B cell (primary cell): ENCODE measurements at regions not wholly inside any gene's neighbourhood (a gene's known extent, or its start where the extent isn't known, plus 50 kb on each side); places are given as distances from the start of the nearest gene placed in this dataset.

Experiments used
- ATAC-seq: fragments of 200-7000 bp; cut with Tn5 transposase; one replicate; pipeline ENCODE4 v1.10.0; 2021; ENCODE audit warnings: low read depth, mild to moderate bottlenecking, moderate number of reproducible peaks, moderate library complexity
- CTCF ChIA-PET: fragments of 350-600 bp; sonication (Branson Sonifier 250); formaldehyde crosslinking; loops from one replicate; lab custom pipeline; 2021; ENCODE audit warnings: antibody characterized with exemption, inconsistent platforms; lab: Charles Lee
- POLR2A ChIA-PET: fragments of 350-600 bp; sonication (Branson Sonifier 250); formaldehyde crosslinking; loops from one replicate; lab custom pipeline; 2021; ENCODE audit warnings: antibody characterized with exemption; lab: Charles Lee
- DNase-seq: peaks from one replicate; pipeline ENCODE4 v3.0.0; 2013
- H2AFZ ChIP-seq: 2 replicates; pipeline ENCODE4 v1.6.1; 2012; ENCODE audit warnings: mild to moderate bottlenecking, low read depth, low read length; ENCODE audit not compliant: insufficient read depth, poor library complexity, severe bottlenecking
- H3K27ac ChIP-seq, 2 donors: 1 replicate in 1 of 2; 2 replicates in 1 of 2; pipeline ENCODE4 v1.5.1; 2012 to 2013; ENCODE audit warnings: low read length in 2 of 2, mild to moderate bottlenecking in 2 of 2, moderate library complexity in 1 of 2
- H3K27me3 ChIP-seq, 4 experiments: fragments of 200-600 bp in 1 of 4; sonication (generic) in 1 of 4; replicated peaks in 1 of 4; 1 replicate in 2 of 4; 2 replicates in 2 of 4; pipeline versions ENCODE4 v1.6.1 to v1.7.0; 2013 to 2016; ENCODE audit warnings: low read length in 3 of 4, mild to moderate bottlenecking in 2 of 4, mixed read lengths in 1 of 4, moderate library complexity in 1 of 4; ENCODE audit not compliant: insufficient read depth in 4 of 4, control insufficient read depth in 3 of 4; ENCODE audit errors: control extremely low read depth in 1 of 4
- H3K36me3 ChIP-seq, 2 experiments: replicated peaks in 1 of 2; 1 replicate in 1 of 2; 2 replicates in 1 of 2; pipeline versions ENCODE4 v1.6.1 to v1.7.1; 2013; ENCODE audit warnings: low read length in 1 of 2; ENCODE audit not compliant: insufficient read depth in 2 of 2, control insufficient read depth in 1 of 2; ENCODE audit errors: control extremely low read depth in 1 of 2, extremely low read depth in 1 of 2
- H3K4me1 ChIP-seq, 2 donors: fragments of 200-600 bp in 1 of 2; sonication (generic) in 1 of 2; 1 replicate in 1 of 2; 2 replicates in 1 of 2; pipeline versions ENCODE4 v1.5.1 to v1.6.1; 2013 to 2017; ENCODE audit warnings: low read length in 2 of 2; ENCODE audit not compliant: control insufficient read depth in 2 of 2, insufficient read depth in 2 of 2
- H3K4me2 ChIP-seq: replicated peaks from 2 replicates; pipeline ENCODE3; 2012; ENCODE audit warnings: mild to moderate bottlenecking, low read depth, low read length; ENCODE audit not compliant: poor library complexity, severe bottlenecking
- H3K4me3 ChIP-seq, 5 experiments: fragments of 200-600 bp in 1 of 5; sonication (generic) in 1 of 5; 1 replicate in 3 of 5; 2 replicates in 2 of 5; pipeline versions ENCODE4 v1.5.1 to v1.7.0; 2011 to 2016; ENCODE audit warnings: low read length in 4 of 5, mild to moderate bottlenecking in 4 of 5, low read depth in 2 of 5, control low read depth in 1 of 5, moderate library complexity in 1 of 5; ENCODE audit not compliant: insufficient read depth in 1 of 5; ENCODE audit errors: control extremely low read depth in 1 of 5, extremely low read depth in 1 of 5
- H3K79me2 ChIP-seq: fragments of 200-600 bp; sonication (generic); one replicate; pipeline ENCODE4 v1.6.0; 2016; ENCODE audit warnings: low read length; ENCODE audit not compliant: control insufficient read depth, insufficient read depth
- H3K9ac ChIP-seq: fragments of 200-600 bp; sonication (generic); 2 replicates; pipeline ENCODE4 v1.6.1; 2017; ENCODE audit warnings: mild to moderate bottlenecking, low read length, moderate library complexity
- H3K9me3 ChIP-seq, 3 donors: one replicate each; pipeline versions ENCODE4 v1.6.1 to v1.7.1; 2013; ENCODE audit warnings: low read length in 2 of 3; ENCODE audit not compliant: control insufficient read depth in 2 of 3, insufficient read depth in 1 of 3; ENCODE audit errors: control extremely low read depth in 1 of 3
- H4K20me1 ChIP-seq: 2 replicates; pipeline ENCODE4 v1.6.0; 2012; ENCODE audit warnings: mild to moderate bottlenecking, low read length; ENCODE audit not compliant: insufficient read depth, control insufficient read depth, poor library complexity, severe bottlenecking
- H3K27ac Mint-ChIP-seq: one replicate; pipeline ENCODE4 v1.8.0; 2021; ENCODE audit warnings: mixed read lengths
- H3K27me3 Mint-ChIP-seq: one replicate; pipeline ENCODE4 v1.8.0; 2021; ENCODE audit warnings: mixed read lengths
- H3K4me1 Mint-ChIP-seq: one replicate; pipeline ENCODE4 v1.8.0; 2021; ENCODE audit warnings: mixed read lengths
- H3K4me3 Mint-ChIP-seq: one replicate; pipeline ENCODE4 v1.8.0; 2021; ENCODE audit warnings: mixed read lengths
- H3K9me3 Mint-ChIP-seq: one replicate; pipeline ENCODE4 v1.8.0; 2022; ENCODE audit warnings: mixed read lengths; ENCODE audit not compliant: insufficient read depth
- EZH2 ChIP-seq: IDR thresholded peaks from 2 replicates; pipeline ENCODE4 v1.6.1; 2012; ENCODE audit warnings: borderline replicate concordance, low read depth, mild to moderate bottlenecking, moderate library complexity, low read length; ENCODE audit not compliant: insufficient read depth, poor library complexity, severe bottlenecking
- WGBS: methylation state at CpG from one replicate; pipeline ENCODE4 v1.1.5; 2013; ENCODE audit warnings: missing lambda C conversion rate; ENCODE audit not compliant: insufficient coverage; 5-methylcytosine and 5-hydroxymethylcytosine counted together
- intact Hi-C: fragments of 100-400 bp; cut with micrococcal nuclease; formaldehyde crosslinking; loops from one replicate; pipeline ENCODE4 v1.10.0; 2022
- TF ChIP-seq, protein P1 (sequence below): fragments of 200-600 bp; IDR thresholded peaks from one replicate; pipeline ENCODE4 v1.8.0; 2022; ENCODE audit warnings: antibody characterized with exemption, mild to moderate bottlenecking

GRCh38 chr14:82500222-82500621, 966.6 kb upstream of the SEL1L start:
- POLR2A ChIA-PET: no interaction called here
- intact Hi-C loops: no loop called here
- no peaks in the 10 kb centered on the region for H3K4me1 Mint-ChIP-seq

DNA sequence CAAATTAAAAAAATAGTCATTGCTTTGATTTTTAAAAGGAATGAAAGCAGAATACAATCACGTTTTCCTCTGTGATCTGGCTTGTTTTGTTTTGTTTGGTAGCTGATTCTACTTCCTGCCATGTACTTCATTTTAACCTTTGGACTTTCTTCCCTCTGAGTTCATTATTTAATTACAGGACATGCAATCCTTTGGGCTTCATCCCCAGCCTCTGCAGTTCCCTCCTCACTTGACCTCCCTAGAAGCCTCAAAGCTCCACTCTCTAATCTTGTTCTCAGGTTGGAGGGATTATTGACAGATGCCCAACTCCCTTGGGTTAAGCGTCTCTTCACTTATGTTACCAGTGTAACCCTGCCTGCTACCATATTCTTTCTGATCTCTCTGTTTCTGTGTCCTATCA, 967.9 kb upstream of the SEL1L start:
- no peak for DNase-seq
- H3K27ac Mint-ChIP-seq: no peak overlapping the region
- no peak overlapping the region for H3K4me3 Mint-ChIP-seq
- intact Hi-C loops: no loop called here
- H3K9me3 ChIP-seq: no peaks in the 10 kb centered on the region
- TF ChIP-seq, protein P1, sequence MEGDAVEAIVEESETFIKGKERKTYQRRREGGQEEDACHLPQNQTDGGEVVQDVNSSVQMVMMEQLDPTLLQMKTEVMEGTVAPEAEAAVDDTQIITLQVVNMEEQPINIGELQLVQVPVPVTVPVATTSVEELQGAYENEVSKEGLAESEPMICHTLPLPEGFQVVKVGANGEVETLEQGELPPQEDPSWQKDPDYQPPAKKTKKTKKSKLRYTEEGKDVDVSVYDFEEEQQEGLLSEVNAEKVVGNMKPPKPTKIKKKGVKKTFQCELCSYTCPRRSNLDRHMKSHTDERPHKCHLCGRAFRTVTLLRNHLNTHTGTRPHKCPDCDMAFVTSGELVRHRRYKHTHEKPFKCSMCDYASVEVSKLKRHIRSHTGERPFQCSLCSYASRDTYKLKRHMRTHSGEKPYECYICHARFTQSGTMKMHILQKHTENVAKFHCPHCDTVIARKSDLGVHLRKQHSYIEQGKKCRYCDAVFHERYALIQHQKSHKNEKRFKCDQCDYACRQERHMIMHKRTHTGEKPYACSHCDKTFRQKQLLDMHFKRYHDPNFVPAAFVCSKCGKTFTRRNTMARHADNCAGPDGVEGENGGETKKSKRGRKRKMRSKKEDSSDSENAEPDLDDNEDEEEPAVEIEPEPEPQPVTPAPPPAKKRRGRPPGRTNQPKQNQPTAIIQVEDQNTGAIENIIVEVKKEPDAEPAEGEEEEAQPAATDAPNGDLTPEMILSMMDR: no peak
- TF ChIP-seq EZH2: no peak
- no peak for ATAC-seq
- no peak overlapping the region for H3K4me2 ChIP-seq
- H4K20me1 ChIP-seq: no peaks in the 10 kb centered on the region
- H3K4me1 Mint-ChIP-seq: no peaks in the 10 kb centered on the region
- H3K27me3 ChIP-seq: no peaks in the 10 kb centered on the region
- no peaks in the 10 kb centered on the region for H3K27me3 Mint-ChIP-seq
- no peak overlapping the region for H3K9ac ChIP-seq
- peaks cover 2% of the 10 kb centered on the region for H3K9me3 Mint-ChIP-seq
- no peaks in the 10 kb centered on the region for H3K4me1 ChIP-seq
- H2AFZ ChIP-seq: no peak overlapping the region
- no peaks in the 10 kb centered on the region for H3K79me2 ChIP-seq
- ChIA-PET CTCF (no interaction called here), POLR2A (no interaction called here)
- WGBS: 83% methylated on average over 1 of the region's 2 CpGs
- no peak overlapping the region for H3K4me3 ChIP-seq
- no peaks in the 10 kb centered on the region for H3K36me3 ChIP-seq
- no peak overlapping the region for H3K27ac ChIP-seq

More at GRCh38 chr14:82500222-82500621, 966.6 kb upstream of the SEL1L start:
- Histone ChIP-seq H3K4me3 (no peak overlapping the region), H3K36me3 (no peaks in the 10 kb centered on the region), H3K4me2 (no peak overlapping the region), H3K79me2 (no peaks in the 10 kb centered on the region), H3K27me3 (no peaks in the 10 kb centered on the region), H4K20me1 (no peaks in the 10 kb centered on the region), H3K4me1 (no peaks in the 10 kb centered on the region), H3K9me3 (no peaks in the 10 kb centered on the region), H3K9ac (no peak overlapping the region), H3K27ac (no peak overlapping the region), H2AFZ (no peak overlapping the region)
- ATAC-seq (no peak), DNase-seq (no peak)
- no peak overlapping the region for H3K4me3 Mint-ChIP-seq
- no CpG with 5 or more reads among the region's 1 CpG for WGBS
- H3K27ac Mint-ChIP-seq: no peak overlapping the region
- CTCF ChIA-PET: no interaction called here
- H3K27me3 Mint-ChIP-seq: no peaks in the 10 kb centered on the region
- TF ChIP-seq, protein P1: no peak
- TF ChIP-seq EZH2: no peak
- peaks cover 3% of the 10 kb centered on the region for H3K9me3 Mint-ChIP-seq
